NCI-H446 (cell line): ENCODE measurements at regions not wholly inside any gene's neighbourhood (a gene's known extent, or its start where the extent isn't known, plus 50 kb on each side); places are given as distances from the start of the nearest gene placed in this dataset.

ENCODE experiments used
- DNase-seq, 2 experiments: peaks; one replicate each; lab custom pipeline; 2025; lab: John Stamatoyannopoulos, UW

DNA sequence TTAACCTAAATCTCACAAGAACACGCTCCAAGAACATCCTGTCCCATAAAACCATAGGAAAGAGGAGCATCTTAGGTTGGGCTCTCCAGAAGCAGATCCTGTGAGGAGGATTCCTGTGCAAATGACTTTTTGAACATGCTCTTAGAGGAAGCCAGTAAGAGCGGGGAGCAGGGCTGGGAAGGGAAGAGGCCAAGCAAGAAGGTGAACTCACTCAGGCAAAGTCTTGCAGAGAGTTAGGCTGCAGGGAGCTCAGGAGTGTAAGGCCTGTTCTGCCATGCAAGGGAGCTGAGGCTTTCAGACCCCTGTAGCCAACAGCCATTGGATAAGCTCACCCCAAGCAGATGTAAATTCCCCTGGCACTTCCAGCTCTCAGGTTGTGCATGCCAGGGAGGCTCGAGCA is 63.6 kb upstream of the LY86 start:
- no peak for DNase-seq

DNA sequence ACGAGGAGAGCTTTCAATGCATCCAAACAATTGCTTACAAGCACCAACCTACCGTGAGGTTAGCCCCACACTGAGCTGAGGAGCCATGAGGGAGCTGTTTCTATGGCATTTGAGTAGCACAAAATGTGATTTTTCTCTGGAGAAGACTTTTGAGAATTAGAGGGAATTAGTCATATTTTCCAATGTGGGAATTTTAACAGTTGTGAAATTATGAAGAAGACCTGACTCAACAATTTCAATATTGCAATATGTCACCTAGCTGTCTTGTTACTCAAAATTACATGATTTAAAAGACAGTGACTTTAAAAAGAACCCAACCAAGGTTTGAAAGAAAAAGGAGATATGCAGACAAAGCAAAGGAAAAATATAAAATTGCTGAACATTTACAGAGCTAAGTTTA is 62.6 kb upstream of the LY86 start:
- no peak for DNase-seq

DNA sequence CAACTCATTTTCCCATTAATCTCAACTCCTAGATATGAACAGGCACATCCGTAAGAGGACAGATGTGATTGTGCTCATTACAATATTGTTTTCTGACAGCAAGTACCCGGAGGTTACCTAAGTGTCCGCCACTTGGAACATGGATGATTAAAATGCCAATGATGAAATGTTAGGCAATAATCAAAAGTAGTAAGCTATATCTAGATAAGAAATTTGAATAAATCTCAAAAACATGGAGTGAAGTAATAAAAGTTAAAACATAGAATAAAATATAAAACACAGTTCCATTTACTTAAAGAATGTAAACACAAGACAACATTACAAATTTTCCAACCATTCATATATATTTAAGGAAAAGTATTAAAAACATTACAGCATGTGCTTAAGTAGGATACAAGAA is 59.2 kb upstream of the LY86 start:
- DNase-seq, result no peak

DNA sequence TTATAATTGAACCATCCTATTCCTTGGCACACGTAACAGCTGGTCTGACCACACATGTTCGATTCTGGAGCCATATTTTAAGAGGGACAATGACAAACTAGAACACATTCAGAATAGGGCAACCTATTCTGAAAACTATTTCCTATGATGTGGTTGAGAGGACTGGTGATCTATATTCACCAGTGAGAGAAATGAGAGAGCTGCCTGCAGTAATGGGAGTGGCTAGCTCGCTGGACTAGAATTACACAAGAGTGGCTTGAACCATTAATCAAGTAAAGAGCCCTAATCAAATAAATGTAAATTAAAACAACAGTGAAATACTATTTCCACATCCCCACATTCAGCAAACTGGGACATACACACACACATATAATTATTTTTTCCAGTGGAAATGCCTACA is 55.3 kb upstream of the LY86 start:
- no peak for DNase-seq

DNA sequence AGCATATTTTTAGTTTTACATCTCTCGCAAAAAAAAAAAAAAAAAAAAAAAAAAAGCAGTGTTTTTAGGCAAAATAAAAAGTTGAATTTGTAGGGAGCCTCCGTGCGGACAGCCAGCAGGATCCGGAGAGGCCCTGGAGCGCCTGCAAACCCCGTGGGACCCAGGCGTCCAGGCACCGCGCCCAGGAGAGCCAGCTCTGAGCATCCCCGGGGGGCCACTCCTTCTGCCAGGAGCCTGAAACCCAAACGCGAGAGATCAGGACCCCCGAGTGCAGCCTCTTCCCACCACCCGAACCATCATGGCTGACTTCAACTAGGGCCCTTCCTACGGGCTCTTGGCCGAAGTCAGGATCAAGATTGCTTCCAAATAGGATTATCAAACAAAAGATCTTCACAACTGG is 54.1 kb upstream of the LY86 start:
- no peak for DNase-seq

DNA sequence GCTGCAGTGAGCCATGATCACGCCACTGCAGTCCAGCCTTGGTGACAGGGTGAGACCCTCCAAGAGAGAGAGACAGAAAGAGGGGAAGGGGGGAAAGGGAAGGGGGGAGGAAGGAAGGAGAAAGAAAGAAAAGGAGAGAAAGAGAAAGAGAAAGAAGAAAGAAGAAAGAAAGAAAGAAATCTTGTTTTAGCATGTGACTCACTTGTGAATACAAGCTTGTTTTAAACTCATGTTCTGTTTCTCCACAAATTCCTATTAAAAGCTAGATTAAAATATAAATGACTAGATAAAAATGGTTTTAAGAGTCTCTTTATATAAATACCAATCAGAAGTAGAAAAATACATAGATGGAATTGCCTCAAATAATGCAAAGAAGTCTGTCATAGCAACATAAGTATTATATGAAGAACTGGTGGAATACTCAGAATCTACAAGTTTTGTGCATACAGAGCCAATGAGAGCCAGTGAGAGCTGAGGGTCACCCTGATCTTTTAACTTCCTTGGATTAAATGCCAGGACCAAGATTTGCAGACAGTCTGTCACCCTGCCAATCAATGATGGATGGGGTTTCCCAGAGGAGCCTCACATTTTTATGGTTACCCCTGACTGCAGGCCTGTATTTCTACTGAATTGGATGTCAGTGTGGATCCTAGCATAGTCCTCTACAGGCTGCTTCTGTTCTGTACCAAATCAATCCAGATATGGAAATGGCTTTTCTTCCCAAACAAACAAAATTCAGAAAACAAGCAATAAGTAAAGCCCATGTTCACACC is 50.8 kb upstream of the LY86 start:
- no peak for DNase-seq

DNA sequence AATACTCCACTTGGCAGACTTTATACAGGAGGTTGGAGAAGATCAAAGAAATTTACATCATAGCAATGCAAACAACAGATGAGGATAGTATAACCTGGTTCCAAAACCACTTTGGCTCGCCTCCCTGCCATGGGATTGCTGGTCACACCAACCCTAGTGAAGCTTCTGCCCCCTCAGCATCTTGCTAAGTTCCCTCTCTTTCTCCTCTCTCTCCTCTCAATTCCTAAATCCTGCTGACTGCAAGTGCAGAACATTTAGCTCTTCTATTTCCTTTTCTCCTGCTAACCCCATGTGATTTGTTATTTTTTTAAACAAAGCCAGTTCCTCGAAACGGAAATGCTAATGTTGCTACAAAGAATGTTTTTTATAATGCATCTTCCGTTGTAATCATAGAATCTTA is 50.3 kb upstream of the LY86 start:
- no peak for DNase-seq
